ENCODE measurements at regions not wholly inside any gene's neighbourhood (a gene's known extent, or its start where the extent isn't known, plus 50 kb on each side); places are given as distances from the start of the nearest gene placed in this dataset.

DNA sequence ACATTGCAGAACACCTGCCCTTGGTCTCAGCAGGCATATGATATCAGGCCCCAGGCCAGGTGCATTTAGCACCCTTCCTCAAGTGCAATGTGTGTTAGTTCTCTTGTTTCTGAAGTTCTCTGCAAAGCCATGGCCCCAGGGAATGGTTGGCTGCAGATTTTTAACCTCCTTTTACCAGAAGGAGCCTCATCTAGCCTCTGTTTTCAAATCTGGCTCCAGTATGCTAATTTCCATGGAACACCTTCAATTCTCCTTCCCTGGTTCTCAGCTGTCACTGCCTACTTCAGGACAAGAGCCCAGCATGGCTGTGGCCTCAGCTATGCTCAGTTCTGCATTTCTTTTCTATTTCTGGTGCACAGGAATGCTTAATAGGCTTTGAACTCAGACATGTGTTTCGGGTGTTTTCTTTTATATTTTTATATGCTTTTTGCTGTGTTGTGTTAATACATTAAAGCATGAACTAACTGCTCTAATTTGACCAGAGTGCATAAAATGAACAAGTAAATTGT is 51.6 kb upstream of the OGFRL1 start:
- H3K27ac ChIP-seq (ENCODE audit: low read length) = no peak overlapping the region
- peaks cover 6% of the 10 kb centered on the region; the same call in 1 of the 2 replicates for H3K4me1 ChIP-seq (ENCODE audit: insufficient read depth, low read length)
- no peaks in the 10 kb centered on the region for H3K9me3 ChIP-seq (ENCODE audit: insufficient read depth, low read depth, low read length)
- no peak overlapping the region for H3K4me3 ChIP-seq (ENCODE audit: low read length)
- H3K36me3 ChIP-seq (ENCODE audit: insufficient read depth, low read depth, low read length) = no peaks in the 10 kb centered on the region
- H3K9ac ChIP-seq (ENCODE audit: low read depth, low read length) = no peak overlapping the region
- H3K27me3 ChIP-seq (ENCODE audit: insufficient read depth, low read length) = no peaks in the 10 kb centered on the region

DNA sequence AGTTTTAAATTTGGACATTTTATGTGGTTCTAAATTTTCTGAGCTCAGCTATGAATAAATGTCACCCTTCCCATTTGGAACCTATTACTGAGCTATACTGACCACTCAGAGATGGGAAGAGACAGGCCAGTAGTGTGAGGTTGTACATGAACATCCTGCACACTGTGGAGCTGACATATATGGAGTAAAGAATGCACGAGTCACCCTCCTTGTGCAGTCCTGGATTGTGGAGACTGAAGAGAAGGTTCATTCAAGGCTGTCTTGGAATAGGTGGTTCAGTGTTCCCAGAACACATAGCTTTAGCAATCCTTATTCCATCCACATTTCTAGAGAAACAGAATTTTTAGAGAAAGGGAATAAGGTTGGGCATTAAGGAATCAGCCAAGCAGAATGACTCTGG is 50.3 kb upstream of the OGFRL1 start:
- H3K36me3 ChIP-seq (ENCODE audit: insufficient read depth, low read depth, low read length) = no peaks in the 10 kb centered on the region
- H3K4me3 ChIP-seq (ENCODE audit: low read length) = no peak overlapping the region
- H3K4me1 ChIP-seq (ENCODE audit: insufficient read depth, low read length) = peaks cover 6% of the 10 kb centered on the region; the same call in 1 of the 2 replicates
- no peaks in the 10 kb centered on the region; the same call in 1 of the 2 replicates for H3K9me3 ChIP-seq (ENCODE audit: insufficient read depth, low read depth, low read length)
- H3K9ac ChIP-seq (ENCODE audit: low read depth, low read length) = no peak overlapping the region
- no peak overlapping the region for H3K27ac ChIP-seq (ENCODE audit: low read length)
- no peaks in the 10 kb centered on the region for H3K27me3 ChIP-seq (ENCODE audit: insufficient read depth, low read length)
